Activated T-cell treated with anti-CD3 and anti-CD28 coated beads, Interleukin-2, amount 50 U/mL, for 72 hours (primary cell): ENCODE measurements at regions not wholly inside any gene's neighbourhood (a gene's known extent, or its start where the extent isn't known, plus 50 kb on each side); places are given as distances from the start of the nearest gene placed in this dataset.
A peak's percentile ranks its signal among the peaks of the same experiment; 100 is the strongest.
"Not testable (repeated sequence)": the region's sequence is repeated elsewhere in the genome, so short reads cannot be mapped to it uniquely, and the experiment has no call there.

ENCODE experiments used
- ATAC-seq, 2 donors: fragments of 150-1000 bp; cut with Tn5 transposase; replicated peaks in 1 of 2; 2 replicates each; pipeline ENCODE4 v1.10.0; 2021; ENCODE audit warnings: moderate library complexity in 2 of 2, mild to moderate bottlenecking in 1 of 2
- DNase-seq, 2 donors: peaks; one replicate each; pipeline ENCODE4 v3.0.0; 2021 to 2022; ENCODE audit warnings: mixed read lengths in 1 of 2
- H3K27ac Mint-ChIP-seq: one replicate; pipeline ENCODE4 v1.8.0; 2022; ENCODE audit warnings: mild to moderate bottlenecking, moderate library complexity, mixed read lengths
- H3K27me3 Mint-ChIP-seq: one replicate; pipeline ENCODE4 v1.8.0; 2022; ENCODE audit warnings: low read depth, mixed read lengths
- H3K36me3 Mint-ChIP-seq, 2 donors: one replicate each; pipeline ENCODE4 v1.8.0; 2022; ENCODE audit warnings: mixed read lengths in 2 of 2, mild to moderate bottlenecking in 1 of 2; ENCODE audit not compliant: insufficient read depth in 2 of 2
- H3K4me1 Mint-ChIP-seq: one replicate; pipeline ENCODE4 v1.8.0; 2022; ENCODE audit warnings: low read depth, mixed read lengths
- H3K4me3 Mint-ChIP-seq, 2 donors: one replicate each; pipeline ENCODE4 v1.8.0; 2022; ENCODE audit warnings: mild to moderate bottlenecking in 2 of 2, mixed read lengths in 2 of 2, moderate library complexity in 2 of 2
- H3K9me3 Mint-ChIP-seq, 2 donors: one replicate each; pipeline ENCODE4 v1.8.0; 2022; ENCODE audit warnings: mixed read lengths in 2 of 2

- H3K27ac Mint-ChIP-seq: no peak overlapping the region
- DNase-seq (no peak), ATAC-seq (no peak)
- H3K36me3 Mint-ChIP-seq: no peaks in the 10 kb centered on the region
- no peak overlapping the region for H3K4me3 Mint-ChIP-seq
- H3K27me3 Mint-ChIP-seq: peaks cover 5% of the 10 kb centered on the region
- no peaks in the 10 kb centered on the region for H3K9me3 Mint-ChIP-seq
- no peaks in the 10 kb centered on the region for H3K4me1 Mint-ChIP-seq
Observed at GRCh38 chr3:115388166-115388565, 235.1 kb upstream of the GAP43 start.

GRCh38 chr3:115388811-115389210, 234.5 kb upstream of the GAP43 start:
- no peak for DNase-seq
- no peaks in the 10 kb centered on the region for H3K36me3 Mint-ChIP-seq
- no peak for ATAC-seq
- H3K27ac Mint-ChIP-seq: no peak overlapping the region
- H3K4me3 Mint-ChIP-seq: no peak overlapping the region
- H3K27me3 Mint-ChIP-seq: peaks cover 5% of the 10 kb centered on the region
- no peaks in the 10 kb centered on the region for H3K9me3 Mint-ChIP-seq
- no peaks in the 10 kb centered on the region for H3K4me1 Mint-ChIP-seq

- H3K9me3 Mint-ChIP-seq: no peaks in the 10 kb centered on the region
- H3K27ac Mint-ChIP-seq: no peak overlapping the region
- H3K4me3 Mint-ChIP-seq: no peak overlapping the region
- ATAC-seq: no peak
- no peak for DNase-seq
- no peaks in the 10 kb centered on the region for H3K36me3 Mint-ChIP-seq
- H3K4me1 Mint-ChIP-seq: no peaks in the 10 kb centered on the region
- H3K27me3 Mint-ChIP-seq: no peaks in the 10 kb centered on the region
Observed at GRCh38 chr3:115396801-115397200, 226.5 kb upstream of the GAP43 start.

- H3K36me3 Mint-ChIP-seq: no peaks in the 10 kb centered on the region
- no peak overlapping the region for H3K27ac Mint-ChIP-seq
- no peaks in the 10 kb centered on the region for H3K27me3 Mint-ChIP-seq
- H3K4me3 Mint-ChIP-seq: no peak overlapping the region
- DNase-seq (no peak), ATAC-seq (no peak)
- no peaks in the 10 kb centered on the region for H3K4me1 Mint-ChIP-seq
- H3K9me3 Mint-ChIP-seq: no peaks in the 10 kb centered on the region
Observed at GRCh38 chr3:115397433-115397832, 225.9 kb upstream of the GAP43 start.

- Mint-ChIP-seq H3K27ac (no peak overlapping the region), H3K4me1 (no peaks in the 10 kb centered on the region), H3K27me3 (no peaks in the 10 kb centered on the region), H3K4me3 (no peak overlapping the region), H3K9me3 (no peaks in the 10 kb centered on the region), H3K36me3 (no peaks in the 10 kb centered on the region)
- no peak for DNase-seq
- no peak for ATAC-seq
Observed at GRCh38 chr3:115398506-115398905, 224.8 kb upstream of the GAP43 start.

- no peak overlapping the region for H3K27ac Mint-ChIP-seq
- no peaks in the 10 kb centered on the region for H3K4me1 Mint-ChIP-seq
- H3K36me3 Mint-ChIP-seq: no peaks in the 10 kb centered on the region
- DNase-seq (no peak), ATAC-seq (no peak)
- H3K27me3 Mint-ChIP-seq: no peaks in the 10 kb centered on the region
- no peaks in the 10 kb centered on the region for H3K9me3 Mint-ChIP-seq
- H3K4me3 Mint-ChIP-seq: no peak overlapping the region
Observed at GRCh38 chr3:115399750-115400149, 223.6 kb upstream of the GAP43 start.

- peak overlapping the region; percentile 22 for H3K27ac Mint-ChIP-seq
- DNase-seq: no peak
- ATAC-seq: no peak
- H3K4me3 Mint-ChIP-seq: no peak overlapping the region
- no peaks in the 10 kb centered on the region for H3K27me3 Mint-ChIP-seq
- H3K4me1 Mint-ChIP-seq: no peaks in the 10 kb centered on the region
- no peaks in the 10 kb centered on the region for H3K9me3 Mint-ChIP-seq
- H3K36me3 Mint-ChIP-seq: no peaks in the 10 kb centered on the region
Observed at GRCh38 chr3:115401298-115401697, 222.0 kb upstream of the GAP43 start.

GRCh38 chr3:115401851-115402501, 221.3 kb upstream of the GAP43 start:
- H3K27me3 Mint-ChIP-seq: no peaks in the 10 kb centered on the region
- no peak overlapping the region for H3K27ac Mint-ChIP-seq
- ATAC-seq (no peak), DNase-seq (no peak)
- no peaks in the 10 kb centered on the region for H3K36me3 Mint-ChIP-seq
- no peak overlapping the region for H3K4me3 Mint-ChIP-seq
- no peaks in the 10 kb centered on the region for H3K4me1 Mint-ChIP-seq
- H3K9me3 Mint-ChIP-seq: no peaks in the 10 kb centered on the region

- Mint-ChIP-seq H3K36me3 (no peaks in the 10 kb centered on the region), H3K9me3 (no peaks in the 10 kb centered on the region), H3K4me3 (no peak overlapping the region), H3K4me1 (no peaks in the 10 kb centered on the region), H3K27me3 (no peaks in the 10 kb centered on the region), H3K27ac (no peak overlapping the region)
- ATAC-seq: no peak
- DNase-seq: no peak
Observed at GRCh38 chr3:115402651-115403050, 220.7 kb upstream of the GAP43 start.

GRCh38 chr3:115403786-115404185, 219.5 kb upstream of the GAP43 start:
- H3K9me3 Mint-ChIP-seq: no peaks in the 10 kb centered on the region
- H3K4me1 Mint-ChIP-seq: no peaks in the 10 kb centered on the region
- no peak overlapping the region for H3K27ac Mint-ChIP-seq
- ATAC-seq: no peak
- no peak for DNase-seq
- no peaks in the 10 kb centered on the region for H3K27me3 Mint-ChIP-seq
- no peak overlapping the region for H3K4me3 Mint-ChIP-seq
- H3K36me3 Mint-ChIP-seq: no peaks in the 10 kb centered on the region

- DNase-seq: no peak
- Mint-ChIP-seq H3K27ac (no peak overlapping the region), H3K36me3 (no peaks in the 10 kb centered on the region), H3K27me3 (no peaks in the 10 kb centered on the region), H3K4me1 (no peaks in the 10 kb centered on the region), H3K9me3 (no peaks in the 10 kb centered on the region), H3K4me3 (no peak overlapping the region)
- ATAC-seq: no peak
Observed at GRCh38 chr3:115409596-115409995, 213.7 kb upstream of the GAP43 start.

GRCh38 chr3:115414610-115415009, 208.7 kb upstream of the GAP43 start:
- not testable (repeated sequence) for H3K27ac Mint-ChIP-seq, H3K9me3 Mint-ChIP-seq, DNase-seq, ATAC-seq, H3K4me3 Mint-ChIP-seq, H3K27me3 Mint-ChIP-seq, H3K36me3 Mint-ChIP-seq, H3K4me1 Mint-ChIP-seq

GRCh38 chr3:115415246-115415996, 207.9 kb upstream of the GAP43 start:
- no peak overlapping the region for H3K27ac Mint-ChIP-seq
- no peaks in the 10 kb centered on the region for H3K27me3 Mint-ChIP-seq
- DNase-seq: no peak
- H3K9me3 Mint-ChIP-seq: no peaks in the 10 kb centered on the region
- H3K4me1 Mint-ChIP-seq: peaks cover 4% of the 10 kb centered on the region
- no peaks in the 10 kb centered on the region for H3K36me3 Mint-ChIP-seq
- H3K4me3 Mint-ChIP-seq: no peak overlapping the region
- no peak for ATAC-seq

GRCh38 chr3:115418583-115418982, 204.7 kb upstream of the GAP43 start:
- H3K9me3 Mint-ChIP-seq: no peaks in the 10 kb centered on the region
- H3K27ac Mint-ChIP-seq: no peak overlapping the region

More at GRCh38 chr3:115418583-115418982, 204.7 kb upstream of the GAP43 start:
- DNase-seq (no peak), ATAC-seq (no peak)
- Mint-ChIP-seq H3K4me3 (no peak overlapping the region), H3K4me1 (peaks cover 4% of the 10 kb centered on the region), H3K36me3 (no peaks in the 10 kb centered on the region), H3K27me3 (no peaks in the 10 kb centered on the region)
